Lower leg skin (tissue), 3 donors: ENCODE measurements at regions not wholly inside any gene's neighbourhood (a gene's known extent, or its start where the extent isn't known, plus 50 kb on each side); places are given as distances from the start of the nearest gene placed in this dataset.

Source experiments
- CTCF ChIP-seq, 3 donors: fragments of 450-650 bp; IDR thresholded peaks; one replicate each; pipeline ENCODE4 v1.5.1; 2016; ENCODE audit warnings: antibody characterized with exemption in 3 of 3, mild to moderate bottlenecking in 3 of 3, moderate library complexity in 2 of 3
- POLR2A ChIP-seq, 2 donors: fragments of 450-650 bp; IDR thresholded peaks; one replicate each; pipeline ENCODE4 v1.6.1; 2016 to 2017; ENCODE audit warnings: antibody characterized with exemption in 2 of 2, mild to moderate bottlenecking in 1 of 2, moderate library complexity in 1 of 2

GRCh38 chr1:178599745-178600144 is 86.8 kb downstream of the TEX35 start:
- TF ChIP-seq POLR2A (IDR thresholded peaks at IDR 0.05) (no peak), CTCF (IDR thresholded peaks at IDR 0.05) (no peak)
